ENCODE measurements at regions not wholly inside any gene's neighbourhood (a gene's known extent, or its start where the extent isn't known, plus 50 kb on each side); places are given as distances from the start of the nearest gene placed in this dataset.

DNA sequence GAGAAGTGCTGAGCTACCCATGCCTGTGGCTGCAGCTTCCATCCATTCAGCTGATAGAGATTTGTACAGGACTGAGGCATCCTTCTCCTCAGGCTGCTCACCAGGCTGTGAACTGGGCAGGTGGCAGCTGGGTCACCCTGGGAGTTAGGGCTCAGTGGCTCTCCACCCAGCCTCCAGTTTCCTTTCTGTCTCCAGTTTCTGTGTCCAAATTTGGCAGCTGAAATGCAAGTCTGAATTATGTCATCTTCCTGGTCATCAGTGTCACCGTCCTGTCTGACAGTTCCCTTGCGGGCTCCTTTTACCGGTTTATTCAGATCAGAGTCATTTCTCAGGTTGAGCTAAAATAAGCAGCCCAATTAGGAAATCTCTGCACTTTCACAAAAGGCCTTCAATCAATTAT is 93.3 kb downstream of the EDN1 start:
- DNase-seq (ENCODE audit: low spot score) = no peak

DNA sequence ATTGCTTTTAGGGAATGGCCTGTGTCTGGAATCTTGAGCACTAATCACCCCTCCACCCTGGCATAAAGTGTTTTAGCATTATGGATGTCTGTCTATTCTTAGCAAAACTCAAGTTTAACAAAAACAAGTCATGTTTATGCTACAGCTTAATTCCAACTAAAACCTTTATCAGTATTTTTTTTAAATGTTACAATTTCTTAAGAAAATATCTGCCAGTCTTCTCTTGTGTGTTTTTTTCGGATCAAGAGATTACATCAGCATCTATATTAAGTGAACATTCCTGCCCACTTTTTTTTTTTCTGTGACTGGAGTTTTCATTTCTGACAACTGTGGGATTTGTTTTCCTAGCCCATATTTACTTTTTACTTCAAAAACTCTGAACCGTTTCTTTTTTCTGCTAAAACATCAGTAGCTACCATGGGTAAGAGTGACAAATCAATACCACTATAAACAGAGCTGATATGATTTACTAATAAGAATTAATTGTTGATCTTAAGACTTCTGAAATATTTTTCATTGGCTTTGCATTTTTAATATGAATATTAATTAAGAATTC is 94.3 kb downstream of the EDN1 start:
- DNase-seq (ENCODE audit: low spot score) = no peak

DNA sequence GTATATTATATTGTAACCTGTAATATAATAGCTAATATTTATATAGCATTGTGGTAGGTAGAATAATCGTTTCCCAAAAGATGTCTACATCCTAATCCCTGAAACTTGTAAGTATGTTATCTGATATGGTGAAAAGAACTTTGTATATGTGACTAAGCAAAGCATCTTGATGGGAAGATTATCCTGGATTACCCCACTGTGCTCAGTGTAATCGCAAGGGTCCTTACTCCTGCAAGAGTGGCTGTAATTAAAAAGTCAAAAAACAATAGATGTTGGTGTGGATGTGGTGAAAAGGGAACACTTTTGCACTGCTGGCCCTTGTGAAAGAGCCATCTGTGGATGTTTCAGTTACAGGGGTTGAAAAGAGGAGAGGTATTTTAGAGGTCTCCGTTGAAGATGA is 95.2 kb downstream of the EDN1 start:
- no peak for DNase-seq (ENCODE audit: low spot score)

DNA sequence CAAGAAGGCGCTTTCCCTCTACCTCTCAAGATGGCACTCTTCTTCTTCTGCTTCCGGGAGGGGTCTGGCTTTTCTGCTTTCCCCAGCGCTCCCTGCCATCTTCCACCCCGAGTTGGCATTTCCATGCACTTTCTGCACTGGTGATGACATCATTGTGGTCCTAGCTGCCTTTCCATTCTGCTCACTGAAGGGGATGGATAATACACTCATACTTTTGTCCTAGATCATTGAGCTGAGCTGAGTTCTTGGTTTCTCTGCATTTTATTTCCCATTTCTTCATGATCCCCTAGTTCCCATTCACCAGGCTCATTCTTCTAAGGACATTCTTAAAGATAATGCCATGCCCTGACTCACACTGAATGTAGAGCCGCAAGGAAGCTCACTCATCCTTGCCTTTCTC is 96.7 kb downstream of the EDN1 start:
- DNase-seq (ENCODE audit: low spot score) = no peak

DNA sequence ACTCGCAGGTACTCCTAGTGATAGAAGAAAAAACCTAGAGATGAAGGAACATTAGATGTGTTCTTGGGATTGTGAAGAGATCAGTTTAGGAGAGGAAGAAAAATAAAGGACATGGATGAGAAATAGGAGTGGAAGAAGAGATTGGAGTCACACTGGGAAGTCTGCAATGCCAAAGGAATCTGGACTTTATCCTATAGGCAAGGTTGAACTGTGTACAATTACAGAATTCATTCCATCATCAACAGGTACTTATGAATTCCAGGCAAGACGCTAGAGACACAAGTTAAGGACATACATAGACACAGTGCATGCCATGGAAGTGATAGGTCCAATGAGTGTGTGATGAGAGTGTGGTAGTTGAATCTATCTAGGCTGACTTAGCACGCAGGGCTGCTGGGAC is 101.3 kb downstream of the EDN1 start:
- no peak for DNase-seq (ENCODE audit: low spot score)

DNA sequence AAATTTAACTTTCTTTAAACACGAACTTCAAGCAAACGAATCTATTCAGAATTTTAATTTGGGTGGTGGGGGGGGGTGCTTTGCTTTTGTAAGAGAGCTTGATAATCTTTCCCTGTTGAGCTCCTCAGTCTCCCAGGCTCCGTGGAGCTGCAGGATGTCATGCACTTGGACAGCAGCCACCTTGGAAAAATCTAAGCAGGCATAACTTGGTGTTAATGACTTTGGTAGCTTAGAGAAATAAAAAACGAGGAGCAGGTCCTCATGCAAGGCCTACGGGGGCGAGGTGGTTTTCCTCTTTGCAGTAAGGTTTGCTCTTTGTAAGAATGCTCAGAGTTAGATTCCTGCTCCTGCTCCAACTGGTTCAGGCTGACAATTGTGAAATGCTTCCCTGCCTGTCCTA is 102.3 kb downstream of the EDN1 start:
- no peak for DNase-seq (ENCODE audit: low spot score)

DNA sequence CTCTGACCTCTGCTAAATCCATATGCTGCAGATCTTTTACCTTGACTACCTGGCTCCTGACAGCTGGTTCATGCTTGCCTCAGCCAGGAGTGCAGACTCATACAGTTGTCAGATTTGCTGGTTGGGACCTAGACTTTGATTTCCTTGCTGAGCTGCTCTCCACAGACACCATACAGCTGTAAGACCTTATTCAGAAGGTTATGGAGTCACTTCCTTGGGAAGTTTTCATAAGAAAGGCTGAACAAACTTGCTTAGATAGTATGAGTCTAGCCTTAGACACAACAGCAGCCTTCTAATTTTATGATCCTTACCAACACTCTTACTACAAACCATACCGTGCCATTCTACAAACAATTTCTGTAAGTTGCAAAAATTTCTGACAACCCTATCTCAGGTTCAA is 102.9 kb downstream of the EDN1 start:
- no peak for DNase-seq (ENCODE audit: low spot score)

DNA sequence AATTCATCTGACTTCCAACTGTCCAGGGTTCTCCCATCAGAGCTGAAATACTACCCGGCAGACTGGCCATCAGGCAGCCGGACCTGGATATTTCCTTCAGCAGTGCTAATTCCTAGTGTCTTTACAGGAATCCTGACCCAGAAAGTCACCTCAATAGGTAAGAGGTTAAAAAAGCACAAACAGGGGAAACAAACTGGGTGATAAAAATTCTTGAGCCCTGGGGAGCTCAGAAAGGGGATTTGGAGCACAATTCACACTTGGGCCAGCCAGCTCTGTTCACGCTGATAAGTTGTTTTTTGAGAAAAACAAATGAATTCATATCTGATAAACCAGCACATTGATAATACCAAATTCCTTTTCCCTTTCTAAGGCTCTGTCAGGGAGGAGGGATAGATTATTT is 104.0 kb downstream of the EDN1 start:
- no peak for DNase-seq (ENCODE audit: low spot score)

DNA sequence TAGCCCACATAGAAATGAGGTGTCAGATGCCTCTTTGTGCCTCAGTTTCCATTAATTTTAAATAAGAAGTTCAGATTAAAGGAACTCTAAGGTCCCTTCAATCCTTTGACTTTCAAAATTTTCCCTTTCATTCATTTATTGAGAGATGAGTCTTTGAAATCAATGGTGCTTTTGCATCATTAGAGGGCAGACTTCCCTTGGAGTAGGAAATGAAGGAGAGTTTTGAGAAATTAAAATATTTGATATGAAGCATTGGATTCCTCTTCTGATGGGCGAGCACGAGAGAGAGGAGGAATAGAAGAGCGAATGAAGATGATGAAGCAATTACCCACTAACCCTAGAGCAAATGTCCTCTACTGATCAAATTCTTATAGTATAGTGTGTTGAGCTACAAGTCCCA is 105.7 kb downstream of the EDN1 start:
- DNase-seq (ENCODE audit: low spot score) = peak; percentile 29

DNA sequence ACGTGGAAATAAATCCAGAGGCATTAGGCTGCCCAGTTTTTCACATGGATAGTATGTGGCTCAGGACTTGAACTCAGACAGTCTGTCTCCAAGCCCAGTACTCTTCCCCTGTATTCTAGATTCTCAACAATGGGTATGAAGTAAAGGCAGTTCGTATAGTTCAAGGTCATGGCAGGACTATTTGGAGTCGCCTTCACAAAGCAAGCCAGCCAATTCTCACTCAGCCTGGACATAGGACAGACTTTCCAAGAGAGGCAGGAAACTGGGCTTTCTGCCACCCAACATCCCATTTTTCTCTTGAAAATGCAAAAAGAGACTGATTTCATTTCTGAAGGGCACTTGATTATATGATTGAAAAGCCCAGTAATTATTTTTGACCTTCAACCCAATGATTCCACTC is 111.0 kb downstream of the EDN1 start:
- no peak for DNase-seq (ENCODE audit: low spot score)

DNA sequence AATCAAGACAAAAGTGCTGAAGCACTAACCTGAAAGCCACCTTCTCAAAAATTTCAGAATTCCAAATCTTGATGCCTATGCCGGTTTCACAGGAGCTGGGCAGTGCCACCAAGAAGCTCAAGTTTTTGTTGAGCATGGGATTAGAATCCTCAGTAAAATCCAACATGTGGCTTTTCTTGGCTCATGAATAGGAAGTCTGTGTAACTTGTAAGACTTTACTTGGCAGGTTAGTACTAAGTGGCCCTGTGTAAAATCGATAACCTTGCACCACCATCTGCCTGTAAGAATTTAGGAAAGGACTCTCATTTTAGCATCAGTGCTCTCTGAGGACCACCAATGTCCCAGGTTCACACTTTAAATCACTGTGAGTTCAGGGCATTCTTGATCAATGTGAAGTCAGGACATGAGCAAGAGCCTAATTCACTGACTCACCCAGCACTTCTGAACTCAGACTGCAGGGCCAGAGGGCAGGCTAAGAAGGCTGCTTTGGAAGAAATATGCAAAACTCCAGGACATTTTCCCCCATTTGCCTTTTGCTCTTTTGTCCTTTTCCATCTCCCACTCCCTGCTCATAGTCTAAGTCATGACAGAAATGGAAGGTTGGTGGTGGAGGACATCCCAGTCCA is 113.2 kb downstream of the EDN1 start:
- no peak for DNase-seq (ENCODE audit: low spot score)

DNA sequence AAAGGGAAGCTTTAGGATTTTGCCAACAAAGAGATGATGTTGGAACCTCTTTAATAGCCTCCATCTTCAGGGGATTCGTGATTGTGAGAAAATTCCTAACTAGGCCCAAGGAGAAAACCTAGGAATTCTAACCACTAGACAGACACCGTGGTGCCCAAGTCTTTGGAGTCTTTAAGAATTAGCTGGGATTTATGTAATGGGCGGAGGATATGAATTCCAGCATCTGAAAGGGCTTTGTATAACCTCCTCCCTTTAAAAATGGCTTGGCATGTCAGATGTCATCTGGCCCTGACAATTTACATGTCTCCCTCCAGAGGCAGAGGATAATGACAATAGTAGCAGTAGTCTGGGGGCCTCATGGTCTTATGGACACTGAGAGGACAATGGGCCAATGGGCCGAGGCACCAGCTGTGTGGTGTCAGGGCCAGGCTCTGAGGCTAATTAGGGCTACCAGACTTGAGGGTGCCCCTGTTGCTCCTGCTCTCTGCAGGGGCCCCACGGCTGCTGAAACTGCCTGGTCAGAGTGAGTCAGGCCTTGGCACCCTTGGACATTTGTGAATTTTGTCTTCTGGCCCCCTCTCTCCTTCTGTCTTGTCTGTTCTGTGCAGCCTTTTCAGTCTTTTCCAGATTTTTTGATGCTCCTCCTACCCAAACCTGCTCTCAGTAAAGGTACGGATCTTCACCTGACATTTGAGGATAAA is 113.9 kb downstream of the EDN1 start:
- no peak for DNase-seq (ENCODE audit: low spot score)

DNA sequence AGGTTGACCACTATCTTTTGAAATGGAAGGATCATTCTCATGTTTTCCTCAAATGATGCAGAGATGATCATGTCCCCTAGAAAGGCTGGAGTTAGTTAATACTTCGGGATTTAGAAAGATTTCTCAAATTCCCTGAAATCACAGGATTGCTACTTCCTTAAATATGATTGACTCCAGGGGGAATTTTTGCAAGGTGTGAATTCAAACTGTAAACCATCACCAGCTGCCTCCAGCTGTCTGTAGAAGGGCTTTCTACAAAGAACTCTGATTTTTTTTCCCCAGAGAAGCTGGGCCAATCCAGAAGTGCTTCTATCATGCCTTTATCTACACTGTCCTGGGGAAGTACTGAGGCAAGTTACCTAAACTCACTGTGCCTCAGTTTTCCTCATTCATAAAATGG is 114.5 kb downstream of the EDN1 start:
- DNase-seq (ENCODE audit: low spot score) = no peak

DNA sequence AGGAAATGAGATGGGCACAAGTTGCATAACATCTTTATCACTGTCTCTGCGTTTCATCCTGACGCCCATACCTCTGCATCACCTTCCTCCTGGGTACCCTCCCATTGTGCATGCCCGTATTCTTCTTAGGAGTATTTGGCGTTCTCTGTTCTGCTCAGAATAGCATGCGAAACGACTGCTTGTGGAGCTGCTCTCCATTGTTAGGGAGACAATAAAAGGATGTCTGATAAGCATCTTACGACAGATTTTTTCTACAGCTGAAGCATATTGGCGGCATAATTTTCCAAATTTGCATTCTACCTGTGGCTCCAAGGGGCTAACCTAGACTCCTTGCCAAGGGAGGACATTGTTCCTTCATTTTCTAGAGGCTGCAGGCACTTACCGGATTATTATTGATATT is 118.6 kb downstream of the EDN1 start:
- DNase-seq (ENCODE audit: low spot score) = no peak

DNA sequence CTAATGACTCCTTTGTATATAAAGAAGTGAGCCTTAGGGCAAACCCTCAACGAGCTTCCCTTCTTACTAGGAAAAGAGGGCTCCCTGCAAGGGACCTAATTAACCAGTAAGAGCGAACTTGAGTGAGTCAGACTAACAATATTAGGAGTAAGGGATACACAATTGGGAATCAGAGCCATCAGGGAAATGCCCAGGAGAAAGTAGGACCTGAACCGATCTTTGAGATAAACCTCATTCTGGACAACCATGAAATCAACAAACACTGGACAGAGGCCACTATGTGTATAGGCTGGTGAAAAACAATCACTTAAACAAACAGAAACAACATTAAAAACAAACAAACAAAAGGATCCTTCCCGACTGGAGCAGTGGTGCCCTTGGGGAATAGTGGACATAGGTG is 120.8 kb downstream of the EDN1 start:
- no peak for DNase-seq (ENCODE audit: low spot score)

DNA sequence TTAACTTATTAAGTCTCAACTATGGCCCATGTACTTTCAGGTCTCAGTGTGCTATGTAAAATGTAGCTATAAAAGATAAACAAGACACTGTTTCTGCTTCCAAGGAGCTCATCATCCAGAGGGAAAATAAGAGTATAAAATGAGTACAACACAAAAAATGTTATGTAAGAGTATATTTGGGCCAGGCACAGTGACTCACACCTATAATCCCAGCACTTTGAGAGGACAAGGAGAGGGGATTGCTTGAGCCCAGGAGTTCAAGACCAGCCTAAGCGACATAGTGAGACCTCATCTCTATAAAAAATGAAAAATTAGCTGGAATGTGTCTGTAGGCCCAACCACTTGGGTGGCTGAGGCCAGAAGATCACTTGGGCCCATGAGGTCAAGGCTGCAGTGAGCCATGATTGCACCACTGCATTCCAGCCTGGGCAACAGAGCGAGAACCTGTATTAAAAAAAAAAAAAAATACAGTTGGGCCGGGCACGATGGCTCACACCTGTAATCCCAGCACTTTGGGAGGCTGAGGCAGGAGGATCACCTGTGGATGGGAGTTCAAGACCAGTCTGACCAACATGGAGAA is 124.0 kb downstream of the EDN1 start:
- DNase-seq (ENCODE audit: low spot score) = no peak

DNA sequence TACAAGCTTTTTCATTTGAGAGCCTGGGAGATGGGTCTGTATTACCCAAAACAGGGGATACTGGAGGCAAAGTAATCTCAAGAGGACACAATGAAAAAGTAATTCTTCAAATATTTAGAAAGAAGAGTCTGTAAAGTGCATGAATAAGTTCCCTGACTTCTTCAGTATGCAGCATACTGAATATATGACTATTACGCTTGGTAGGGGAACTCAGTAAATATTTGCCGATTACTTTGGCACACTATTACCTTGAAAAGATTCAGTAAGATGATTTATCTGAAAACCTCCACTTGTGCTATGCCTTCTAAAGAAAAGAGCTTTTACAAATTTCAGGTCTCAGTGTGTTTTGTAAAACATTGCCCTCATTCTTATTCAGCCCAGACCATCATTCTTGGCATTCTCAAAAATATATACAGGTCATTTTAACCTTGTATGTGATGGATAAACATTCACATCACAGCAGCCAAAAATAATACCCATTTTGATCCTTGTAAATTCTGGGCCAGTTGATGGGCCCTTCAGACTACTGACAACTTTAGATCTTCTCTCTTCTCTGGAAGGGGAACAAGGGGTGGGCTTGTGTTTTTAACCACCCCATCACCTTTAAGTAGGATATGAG is 125.9 kb downstream of the EDN1 start:
- DNase-seq (ENCODE audit: low spot score) = no peak

DNA sequence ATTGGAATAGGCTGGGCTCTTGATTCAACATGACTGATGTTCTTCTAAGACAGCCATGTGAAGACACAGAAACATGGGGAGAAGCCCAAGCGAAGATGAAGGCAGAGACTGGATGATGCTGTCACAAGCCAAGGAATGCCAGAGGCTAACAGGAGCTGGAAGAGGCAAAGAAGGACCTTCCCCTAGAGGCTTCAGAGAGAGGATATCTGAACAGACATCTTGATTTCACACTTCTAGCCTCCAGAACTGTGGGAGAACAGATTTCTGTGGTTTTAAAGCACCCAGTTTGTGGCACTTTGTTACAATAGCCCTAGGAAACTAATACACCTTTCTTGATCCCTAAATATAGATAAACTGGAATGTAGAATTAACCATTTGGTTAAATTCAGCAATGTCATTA is 127.0 kb downstream of the EDN1 start:
- DNase-seq (ENCODE audit: low spot score) = no peak

DNA sequence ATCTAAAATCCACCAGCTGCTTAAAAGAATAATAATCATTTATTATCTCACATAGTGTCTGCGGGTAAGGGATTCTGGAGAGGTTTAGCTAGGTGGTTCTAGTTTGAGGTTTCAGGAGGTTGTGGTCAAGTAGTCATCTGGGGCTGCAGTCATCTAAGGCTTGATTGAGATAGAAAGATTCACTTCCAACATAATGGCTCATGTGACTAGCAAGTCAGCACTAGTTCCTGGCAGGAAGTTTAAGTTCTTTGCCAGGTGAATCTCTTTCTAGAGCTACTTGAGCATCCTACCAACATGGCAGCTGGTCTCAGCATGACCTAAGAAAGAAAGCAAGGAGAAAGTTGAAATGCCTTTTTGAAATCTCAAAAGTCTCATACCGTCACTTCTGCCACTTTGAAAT is 128.8 kb downstream of the EDN1 start:
- no peak for DNase-seq (ENCODE audit: low spot score)

DNA sequence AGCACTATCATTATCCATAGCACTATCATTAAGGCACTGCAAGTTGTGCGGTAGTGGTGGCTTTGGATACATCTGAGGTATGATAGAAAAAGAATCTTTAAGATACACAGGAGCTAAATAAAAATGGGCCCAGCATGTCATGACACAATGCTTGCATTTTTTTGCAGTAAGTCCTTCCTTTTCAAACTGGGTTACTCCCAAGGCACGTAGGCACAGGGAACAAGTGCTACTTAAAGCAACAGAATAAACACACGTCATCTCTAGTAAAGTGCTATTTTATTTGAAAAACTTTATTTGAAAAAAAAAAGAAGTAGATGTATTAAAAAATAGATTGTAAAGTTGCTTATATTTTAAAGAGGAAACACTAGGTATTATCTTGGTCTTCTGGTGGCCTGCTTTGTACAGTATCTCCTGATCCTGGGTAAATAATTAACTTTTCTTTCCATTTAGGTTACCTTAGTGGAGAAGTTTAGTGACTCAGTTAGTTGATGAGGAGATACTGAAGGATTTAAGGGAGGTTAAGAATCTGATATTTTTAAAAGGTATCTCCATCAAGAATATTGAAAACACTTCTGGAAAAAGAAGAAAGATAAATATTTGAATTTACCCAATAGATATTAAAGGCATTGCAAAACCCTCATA is 129.6 kb downstream of the EDN1 start:
- DNase-seq (ENCODE audit: low spot score) = no peak

DNA sequence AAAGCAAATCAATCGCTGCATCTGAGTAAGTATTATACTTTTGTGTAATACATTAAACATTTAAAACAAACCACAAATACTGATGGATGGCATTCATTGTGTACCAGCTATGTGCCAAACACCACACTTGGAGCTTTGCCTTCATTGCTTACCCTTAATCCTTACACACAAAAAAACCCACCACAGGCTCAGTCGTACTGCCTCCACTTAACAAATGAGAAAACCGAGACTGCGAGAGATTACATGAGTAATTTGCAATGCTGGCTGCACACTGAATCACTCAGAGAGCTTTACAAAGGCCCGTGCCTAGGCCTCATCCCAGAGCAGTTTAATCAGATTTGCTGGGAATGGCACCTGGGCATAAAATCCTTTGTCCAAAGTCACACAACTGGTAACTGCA is 130.5 kb downstream of the EDN1 start:
- DNase-seq (ENCODE audit: low spot score) = no peak

DNA sequence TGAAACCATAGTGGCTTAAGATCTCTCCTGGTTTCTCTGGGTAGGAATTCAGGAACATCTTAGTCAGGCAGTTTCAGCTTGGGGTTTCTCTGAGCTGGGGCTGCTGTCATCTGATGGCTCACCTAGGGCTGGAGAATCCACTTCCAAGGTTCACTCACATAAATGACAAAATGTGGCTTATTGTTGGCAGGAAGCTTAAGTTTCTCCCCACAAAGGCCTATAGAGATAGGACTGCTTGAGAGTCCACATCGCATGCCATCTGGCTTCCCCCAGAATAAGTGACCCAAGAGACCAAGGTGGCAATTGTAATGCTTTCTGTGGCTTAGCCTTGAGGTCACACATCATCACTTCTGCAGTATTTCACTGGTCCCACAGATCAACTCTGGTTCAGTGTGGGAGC is 131.4 kb downstream of the EDN1 start:
- no peak for DNase-seq (ENCODE audit: low spot score)

DNA sequence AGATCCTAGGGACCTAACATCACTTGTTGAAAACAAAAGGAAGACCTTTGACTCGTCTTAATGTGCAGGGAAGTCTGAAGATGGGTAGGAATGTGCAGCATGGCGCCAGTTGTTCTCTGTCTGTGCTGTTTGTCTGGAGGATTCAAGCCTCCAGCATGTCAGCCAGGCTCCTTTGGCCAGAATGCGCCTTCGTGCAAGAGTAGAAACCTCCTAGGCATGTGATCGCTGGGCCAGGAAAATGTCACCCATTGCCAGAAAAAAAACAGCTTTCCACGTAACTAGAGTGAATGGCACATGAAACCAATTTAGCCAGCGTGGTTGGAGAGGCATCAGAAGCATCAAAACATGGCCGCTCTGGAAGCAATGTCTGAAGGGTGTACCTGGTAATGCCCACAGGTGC is 132.7 kb downstream of the EDN1 start:
- no peak for DNase-seq (ENCODE audit: low spot score)

Measured in putamen (tissue), 1 donor.